Trophoblast cell (in vitro differentiated cells and primary cell): ENCODE measurements at regions not wholly inside any gene's neighbourhood (a gene's known extent, or its start where the extent isn't known, plus 50 kb on each side); places are given as distances from the start of the nearest gene placed in this dataset.
"Not testable (repeated sequence)": the region's sequence is repeated elsewhere in the genome, so short reads cannot be mapped to it uniquely, and the experiment has no call there.

Experiments
- DNase-seq, 2 donors: peaks; one replicate each; pipeline ENCODE4 v3.0.0-alpha.2; 2016
- H2AFZ ChIP-seq: 2 replicates; pipeline ENCODE4 v1.6.1; 2013; ENCODE audit warnings: low read length, moderate library complexity, mild to moderate bottlenecking; ENCODE audit not compliant: insufficient read depth, poor library complexity
- H2AK5ac ChIP-seq: 2 replicates; pipeline ENCODE4 v1.6.1; 2013; ENCODE audit warnings: mild to moderate bottlenecking, low read length
- H2BK120ac ChIP-seq: 2 replicates; pipeline ENCODE4 v1.6.1; 2013; ENCODE audit warnings: low read length, mild to moderate bottlenecking, moderate library complexity; ENCODE audit not compliant: insufficient read depth, poor library complexity
- H2BK12ac ChIP-seq: 2 replicates; pipeline ENCODE4 v1.6.1; 2013; ENCODE audit warnings: mild to moderate bottlenecking, low read length, moderate library complexity
- H2BK5ac ChIP-seq: 2 replicates; pipeline ENCODE4 v1.6.1; 2013; ENCODE audit warnings: low read length, low read depth, moderate library complexity, mild to moderate bottlenecking; ENCODE audit not compliant: poor library complexity
- H3K14ac ChIP-seq: 2 replicates; pipeline ENCODE4 v1.6.1; 2013; ENCODE audit warnings: mild to moderate bottlenecking, low read length
- H3K18ac ChIP-seq: 2 replicates; pipeline ENCODE4 v1.6.1; 2013; ENCODE audit warnings: mild to moderate bottlenecking, low read length
- H3K23ac ChIP-seq: 2 replicates; pipeline ENCODE4 v1.6.1; 2013; ENCODE audit warnings: low read length
- H3K27ac ChIP-seq: 2 replicates; pipeline ENCODE4 v1.5.1; 2013; ENCODE audit warnings: low read depth, mild to moderate bottlenecking, inconsistent platforms, low read length, moderate library complexity
- H3K27me3 ChIP-seq: 2 replicates; pipeline ENCODE4 v1.6.1; 2013; ENCODE audit warnings: inconsistent platforms, mild to moderate bottlenecking, low read length, moderate library complexity; ENCODE audit not compliant: insufficient read depth
- H3K36me3 ChIP-seq, 2 experiments: 1 replicate in 1 of 2; 2 replicates in 1 of 2; pipeline ENCODE4 v1.6.1; 2013; ENCODE audit warnings: low read length in 2 of 2, mild to moderate bottlenecking in 2 of 2, moderate library complexity in 1 of 2; ENCODE audit not compliant: insufficient read depth in 2 of 2, control insufficient read depth in 1 of 2
- H3K4ac ChIP-seq: 2 replicates; pipeline ENCODE4 v1.6.1; 2013; ENCODE audit warnings: low read depth, mild to moderate bottlenecking, low read length, moderate library complexity
- H3K4me1 ChIP-seq, 2 experiments: 1 replicate in 1 of 2; 2 replicates in 1 of 2; pipeline ENCODE4 v1.6.1; 2013; ENCODE audit warnings: low read length in 2 of 2, mild to moderate bottlenecking in 2 of 2, moderate library complexity in 1 of 2; ENCODE audit not compliant: insufficient read depth in 2 of 2, control insufficient read depth in 1 of 2
- H3K4me2 ChIP-seq: 2 replicates; pipeline ENCODE4 v1.6.1; 2013; ENCODE audit warnings: inconsistent platforms, mild to moderate bottlenecking, low read length, moderate library complexity
- H3K4me3 ChIP-seq: 2 replicates; pipeline ENCODE4 v1.5.1; 2013; ENCODE audit warnings: mild to moderate bottlenecking, low read depth, low read length, inconsistent platforms
- H3K79me1 ChIP-seq: one replicate; pipeline ENCODE4 v1.6.1; 2013; ENCODE audit warnings: low read length
- H3K79me2 ChIP-seq: 2 replicates; pipeline ENCODE4 v1.6.1; 2013; ENCODE audit warnings: low read length, mild to moderate bottlenecking; ENCODE audit not compliant: control insufficient read depth, insufficient read depth, poor library complexity
- H3K9ac ChIP-seq: 2 replicates; pipeline ENCODE4 v1.6.1; 2013; ENCODE audit warnings: mild to moderate bottlenecking, low read length
- H3K9me3 ChIP-seq: 2 replicates; pipeline ENCODE4 v1.6.1; 2013; ENCODE audit warnings: low read depth, mild to moderate bottlenecking, control low read depth, inconsistent platforms, low read length; ENCODE audit not compliant: insufficient read depth
- H4K12ac ChIP-seq: 2 replicates; pipeline ENCODE4 v1.6.1; 2013; ENCODE audit warnings: low read depth, mild to moderate bottlenecking, low read length, moderate library complexity
- H4K8ac ChIP-seq: 2 replicates; pipeline ENCODE4 v1.6.1; 2013; ENCODE audit warnings: low read depth, mild to moderate bottlenecking, low read length, moderate library complexity
- H4K91ac ChIP-seq: one replicate; pipeline ENCODE4 v1.6.1; 2013; ENCODE audit warnings: low read depth, mild to moderate bottlenecking, low read length, moderate library complexity
- WGBS: extraction: QIAGEN DNeasy Blood & Tissue Kit; methylation state at CpG from one replicate; pipeline ENCODE4 v1.1.7; 2013; ENCODE audit warnings: missing lambda C conversion rate; ENCODE audit not compliant: insufficient read length, insufficient coverage; ENCODE audit errors: extremely low coverage; 5-methylcytosine and 5-hydroxymethylcytosine counted together

DNA sequence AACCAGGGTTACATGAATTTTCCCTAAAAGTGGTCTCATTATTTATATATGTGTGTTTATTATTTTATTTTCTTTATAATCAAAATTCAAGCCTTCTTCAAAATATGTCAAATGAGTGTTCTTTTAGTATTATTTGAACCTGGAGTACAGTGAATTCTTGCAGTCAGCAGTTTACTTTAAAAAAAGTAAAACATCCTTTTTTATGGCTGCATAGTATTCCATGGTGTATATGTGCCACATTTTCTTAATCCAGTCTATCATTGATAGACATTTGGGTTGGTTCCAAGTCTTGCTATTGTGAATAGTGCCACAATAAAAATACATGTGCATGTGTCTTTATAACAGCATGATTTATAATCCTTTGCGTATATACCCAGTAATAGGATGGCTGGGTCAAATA is 920.9 kb downstream of the DNAJB9 start:
- not testable (repeated sequence) for H2BK5ac ChIP-seq, H3K4me3 ChIP-seq, H3K27me3 ChIP-seq, H2BK120ac ChIP-seq, H3K14ac ChIP-seq, H3K79me2 ChIP-seq, H2AFZ ChIP-seq, H4K8ac ChIP-seq, H3K36me3 ChIP-seq, H3K27ac ChIP-seq, H2BK12ac ChIP-seq, H3K9ac ChIP-seq, H3K4ac ChIP-seq, H3K9me3 ChIP-seq, DNase-seq, H2AK5ac ChIP-seq, H3K18ac ChIP-seq, H3K4me1 ChIP-seq, H3K4me2 ChIP-seq, H3K79me1 ChIP-seq, H4K91ac ChIP-seq, H4K12ac ChIP-seq, H3K23ac ChIP-seq
- no CpG with 5 or more reads among the region's 1 CpG for WGBS

DNA sequence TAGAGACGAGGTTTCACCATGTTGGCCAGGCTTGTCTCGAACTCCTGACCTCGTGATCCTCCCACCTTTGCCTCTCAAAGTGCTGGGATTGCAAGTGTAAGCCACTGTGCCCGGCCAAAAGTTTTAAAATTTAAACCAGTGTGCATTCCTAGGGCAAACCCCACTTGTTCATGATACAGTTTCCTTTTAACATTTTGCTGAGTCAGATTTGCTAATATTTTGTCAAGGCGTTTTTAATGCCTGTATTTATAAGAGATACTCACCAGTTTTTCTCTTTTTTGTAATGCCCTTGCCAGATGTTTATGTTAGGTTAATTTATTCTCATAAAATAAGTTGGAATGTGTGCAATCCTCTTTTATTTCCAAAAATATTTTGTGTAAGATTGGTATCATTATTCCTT is 927.4 kb downstream of the DNAJB9 start:
- no peak overlapping the region for H3K18ac ChIP-seq
- no peaks in the 10 kb centered on the region for H3K79me1 ChIP-seq
- H3K9me3 ChIP-seq: no peaks in the 10 kb centered on the region
- H3K9ac ChIP-seq: no peak overlapping the region
- H4K12ac ChIP-seq: no peak overlapping the region
- H3K4me1 ChIP-seq: no peaks in the 10 kb centered on the region
- H3K27me3 ChIP-seq: no peaks in the 10 kb centered on the region
- no peak overlapping the region for H2BK5ac ChIP-seq
- no peak overlapping the region for H2AK5ac ChIP-seq
- no peak overlapping the region for H3K4ac ChIP-seq
- no peak overlapping the region for H3K27ac ChIP-seq
- no peak for DNase-seq
- H3K14ac ChIP-seq: no peak overlapping the region
- H3K4me3 ChIP-seq: no peak overlapping the region
- no peak overlapping the region for H3K23ac ChIP-seq
- WGBS: no CpG with 5 or more reads among the region's 5 CpGs
- H4K8ac ChIP-seq: no peak overlapping the region
- H2BK12ac ChIP-seq: no peak overlapping the region
- H3K4me2 ChIP-seq: no peak overlapping the region
- H4K91ac ChIP-seq: no peak overlapping the region
- H3K36me3 ChIP-seq: no peaks in the 10 kb centered on the region
- no peak overlapping the region for H2AFZ ChIP-seq
- H2BK120ac ChIP-seq: no peak overlapping the region
- no peaks in the 10 kb centered on the region for H3K79me2 ChIP-seq

DNA sequence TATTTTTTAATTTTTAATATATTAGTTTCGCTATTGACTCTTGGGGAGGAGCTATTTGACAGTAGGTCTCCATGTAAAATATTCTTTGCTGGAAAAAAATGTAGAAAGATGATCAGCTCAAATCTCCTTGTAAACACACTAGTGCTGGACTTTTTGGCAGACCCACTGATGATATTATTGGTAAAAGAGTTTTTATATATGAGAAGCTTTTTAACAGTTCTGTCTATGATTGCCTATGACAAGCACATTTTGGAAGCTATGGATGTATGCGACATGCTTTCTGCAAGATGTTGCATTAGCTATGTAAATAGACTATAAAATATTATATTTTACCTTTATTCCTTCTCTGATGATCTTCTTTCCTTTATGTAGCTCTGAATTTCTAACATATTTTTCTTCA is 928.5 kb downstream of the DNAJB9 start:
- WGBS: no CpG with 5 or more reads among the region's 2 CpGs
- no peak overlapping the region for H4K12ac ChIP-seq
- no peak overlapping the region for H3K18ac ChIP-seq
- H3K23ac ChIP-seq: no peak overlapping the region
- no peak overlapping the region for H3K4me3 ChIP-seq
- no peak overlapping the region for H3K14ac ChIP-seq
- no peak overlapping the region for H4K8ac ChIP-seq
- DNase-seq: no peak
- no peak overlapping the region for H2BK12ac ChIP-seq
- H2BK5ac ChIP-seq: no peak overlapping the region
- H2BK120ac ChIP-seq: no peak overlapping the region
- no peak overlapping the region for H3K27ac ChIP-seq
- no peak overlapping the region for H2AK5ac ChIP-seq
- H4K91ac ChIP-seq: no peak overlapping the region
- H3K4me2 ChIP-seq: no peak overlapping the region
- H3K36me3 ChIP-seq: no peaks in the 10 kb centered on the region
- H3K79me2 ChIP-seq: no peaks in the 10 kb centered on the region
- H3K4ac ChIP-seq: no peak overlapping the region
- H2AFZ ChIP-seq: no peak overlapping the region
- no peaks in the 10 kb centered on the region for H3K4me1 ChIP-seq
- H3K79me1 ChIP-seq: no peaks in the 10 kb centered on the region
- no peaks in the 10 kb centered on the region for H3K9me3 ChIP-seq
- H3K27me3 ChIP-seq: no peaks in the 10 kb centered on the region
- no peak overlapping the region for H3K9ac ChIP-seq

GRCh38 chr7:109503421-109503820 is 933.7 kb downstream of the DNAJB9 start:
- Histone ChIP-seq H4K12ac (no peak overlapping the region), H3K4me3 (no peak overlapping the region), H4K8ac (no peak overlapping the region), H3K79me2 (no peaks in the 10 kb centered on the region), H3K18ac (no peak overlapping the region), H2BK12ac (no peak overlapping the region), H4K91ac (no peak overlapping the region), H3K9me3 (no peaks in the 10 kb centered on the region), H3K23ac (no peak overlapping the region), H2BK120ac (no peak overlapping the region), H3K27ac (no peak overlapping the region), H3K4me2 (no peak overlapping the region), H3K36me3 (no peaks in the 10 kb centered on the region), H2BK5ac (no peak overlapping the region), H3K4ac (no peak overlapping the region), H3K9ac (no peak overlapping the region), H3K27me3 (no peaks in the 10 kb centered on the region), H2AFZ (no peak overlapping the region), H2AK5ac (no peak overlapping the region), H3K79me1 (no peaks in the 10 kb centered on the region), H3K14ac (no peak overlapping the region), H3K4me1 (no peaks in the 10 kb centered on the region)
- DNase-seq: peak in 1 of 2 donors; percentile 10
- whole genome bisulfite sequencing: no CpG with 5 or more reads among the region's 2 CpGs
